ENCODE measurements at regions not wholly inside any gene's neighbourhood (a gene's known extent, or its start where the extent isn't known, plus 50 kb on each side); places are given as distances from the start of the nearest gene placed in this dataset.

GRCh38 chr10:77715536-77715935, 77.9 kb upstream of the KCNMA1 start:
- Histone ChIP-seq H3K27me3 (ENCODE audit: insufficient read depth, poor library complexity, severe bottlenecking) (no peaks in the 10 kb centered on the region), H3K36me3 (ENCODE audit: low read depth) (no peaks in the 10 kb centered on the region), H3K9me3 (ENCODE audit: severe bottlenecking) (no peaks in the 10 kb centered on the region), H3K27ac (ENCODE audit: poor library complexity, severe bottlenecking) (no peak overlapping the region), H3K4me3 (ENCODE audit: severe bottlenecking) (no peak overlapping the region), H3K4me1 (ENCODE audit: insufficient read depth, poor library complexity, severe bottlenecking) (no peaks in the 10 kb centered on the region)
- ATAC-seq (ENCODE audit: low read depth) (no peak), DNase-seq (ENCODE audit: low spot score) (no peak)
- no peak for TF ChIP-seq CTCF (IDR thresholded peaks at IDR 0.05; ENCODE audit: poor library complexity, severe bottlenecking)

- Histone ChIP-seq H3K9me3 (ENCODE audit: severe bottlenecking) (no peaks in the 10 kb centered on the region), H3K36me3 (ENCODE audit: low read depth) (no peaks in the 10 kb centered on the region), H3K4me1 (ENCODE audit: insufficient read depth, poor library complexity, severe bottlenecking) (no peaks in the 10 kb centered on the region), H3K27ac (ENCODE audit: poor library complexity, severe bottlenecking) (no peak overlapping the region), H3K27me3 (ENCODE audit: insufficient read depth, poor library complexity, severe bottlenecking) (no peaks in the 10 kb centered on the region), H3K4me3 (ENCODE audit: severe bottlenecking) (no peak overlapping the region)
- DNase-seq (ENCODE audit: low spot score) (no peak), ATAC-seq (ENCODE audit: low read depth) (peak; percentile 55; the same call in 2 of the 3 replicates)
- TF ChIP-seq CTCF (IDR thresholded peaks at IDR 0.05; ENCODE audit: poor library complexity, severe bottlenecking), result peak; percentile 75
Observed at GRCh38 chr10:77715088-77715487, 77.5 kb upstream of the KCNMA1 start.

GRCh38 chr10:77713521-77714280, 76.1 kb upstream of the KCNMA1 start:
- Histone ChIP-seq H3K27me3 (ENCODE audit: insufficient read depth, poor library complexity, severe bottlenecking) (no peaks in the 10 kb centered on the region), H3K4me1 (ENCODE audit: insufficient read depth, poor library complexity, severe bottlenecking) (no peaks in the 10 kb centered on the region), H3K27ac (ENCODE audit: poor library complexity, severe bottlenecking) (no peak overlapping the region), H3K9me3 (ENCODE audit: severe bottlenecking) (no peaks in the 10 kb centered on the region), H3K36me3 (ENCODE audit: low read depth) (no peaks in the 10 kb centered on the region), H3K4me3 (ENCODE audit: severe bottlenecking) (no peak overlapping the region)
- ATAC-seq (ENCODE audit: low read depth), result no peak
- DNase-seq (ENCODE audit: low spot score), result no peak
- TF ChIP-seq CTCF (IDR thresholded peaks at IDR 0.05; ENCODE audit: poor library complexity, severe bottlenecking), result no peak

- ATAC-seq (ENCODE audit: low read depth) (no peak), DNase-seq (ENCODE audit: low spot score) (no peak)
- no peaks in the 10 kb centered on the region for H3K9me3 ChIP-seq (ENCODE audit: severe bottlenecking)
- H3K27ac ChIP-seq (ENCODE audit: poor library complexity, severe bottlenecking), result no peak overlapping the region
- no peak overlapping the region for H3K4me3 ChIP-seq (ENCODE audit: severe bottlenecking)
- H3K36me3 ChIP-seq (ENCODE audit: low read depth), result no peaks in the 10 kb centered on the region
- no peaks in the 10 kb centered on the region for H3K4me1 ChIP-seq (ENCODE audit: insufficient read depth, poor library complexity, severe bottlenecking)
- no peak for TF ChIP-seq CTCF (IDR thresholded peaks at IDR 0.05; ENCODE audit: poor library complexity, severe bottlenecking)
- H3K27me3 ChIP-seq (ENCODE audit: insufficient read depth, poor library complexity, severe bottlenecking), result no peaks in the 10 kb centered on the region
Observed at GRCh38 chr10:77712207-77712606, 74.6 kb upstream of the KCNMA1 start.

- ATAC-seq (ENCODE audit: low read depth) (no peak), DNase-seq (ENCODE audit: low spot score) (no peak)
- no peaks in the 10 kb centered on the region for H3K36me3 ChIP-seq (ENCODE audit: low read depth)
- no peak overlapping the region for H3K27ac ChIP-seq (ENCODE audit: poor library complexity, severe bottlenecking)
- TF ChIP-seq CTCF (IDR thresholded peaks at IDR 0.05; ENCODE audit: poor library complexity, severe bottlenecking), result peak; percentile 86
- no peaks in the 10 kb centered on the region for H3K4me1 ChIP-seq (ENCODE audit: insufficient read depth, poor library complexity, severe bottlenecking)
- no peaks in the 10 kb centered on the region for H3K9me3 ChIP-seq (ENCODE audit: severe bottlenecking)
- no peak overlapping the region for H3K4me3 ChIP-seq (ENCODE audit: severe bottlenecking)
- H3K27me3 ChIP-seq (ENCODE audit: insufficient read depth, poor library complexity, severe bottlenecking), result no peaks in the 10 kb centered on the region
Observed at GRCh38 chr10:77711683-77712049, 74.1 kb upstream of the KCNMA1 start.
